A172 (cell line): ENCODE measurements at regions not wholly inside any gene's neighbourhood (a gene's known extent, or its start where the extent isn't known, plus 50 kb on each side); places are given as distances from the start of the nearest gene placed in this dataset.
"Not testable (repeated sequence)": the region's sequence is repeated elsewhere in the genome, so short reads cannot be mapped to it uniquely, and the experiment has no call there.

ENCODE experiments used
- DNase-seq: peaks from one replicate; pipeline ENCODE4 v3.0.0-alpha.2; 2015; ENCODE audit warnings: low spot score

- DNase-seq, result no peak
These were observed 818.2 kb downstream of the SATB2 start for GRCh38 chr2:198639580-198639979.

DNA sequence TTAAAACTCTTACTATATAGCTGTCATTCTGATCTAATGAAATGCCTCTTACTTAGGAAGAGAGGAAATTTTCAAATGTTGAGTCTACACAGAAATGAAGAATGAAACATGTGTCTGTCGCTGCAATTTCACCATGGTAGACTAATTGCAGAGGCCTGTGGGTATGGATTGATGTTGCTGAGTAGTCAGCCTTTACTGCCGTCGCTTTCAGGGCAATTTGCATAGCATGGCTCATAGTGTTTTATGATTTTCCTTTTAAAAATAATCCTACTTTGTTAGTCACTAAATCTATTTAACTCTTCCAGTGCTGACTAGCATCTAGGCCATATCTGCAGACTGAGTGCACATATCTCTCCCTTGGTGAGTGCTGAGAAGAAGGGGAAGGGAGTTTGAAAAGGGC, 819.2 kb downstream of the SATB2 start:
- no peak for DNase-seq

DNA sequence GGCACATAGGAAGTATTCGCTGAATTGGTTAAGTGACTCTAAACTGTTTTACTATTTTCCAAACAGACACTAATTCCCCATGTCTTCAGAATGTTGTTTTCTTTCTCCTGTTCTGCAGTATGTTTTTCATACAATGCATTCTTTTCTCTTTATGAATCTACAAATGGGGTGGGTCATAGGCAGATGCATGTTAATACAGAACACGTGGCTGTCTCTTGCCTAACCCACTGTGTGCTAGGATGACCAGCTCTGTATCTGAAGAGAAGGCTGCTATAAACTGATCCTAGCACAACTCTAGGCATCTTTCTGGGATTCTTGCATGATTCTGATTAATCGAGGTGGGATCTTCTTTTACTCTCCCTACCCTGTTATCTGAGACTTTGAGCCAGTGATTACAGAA, 826.0 kb downstream of the PLCL1 start:
- no peak for DNase-seq

DNA sequence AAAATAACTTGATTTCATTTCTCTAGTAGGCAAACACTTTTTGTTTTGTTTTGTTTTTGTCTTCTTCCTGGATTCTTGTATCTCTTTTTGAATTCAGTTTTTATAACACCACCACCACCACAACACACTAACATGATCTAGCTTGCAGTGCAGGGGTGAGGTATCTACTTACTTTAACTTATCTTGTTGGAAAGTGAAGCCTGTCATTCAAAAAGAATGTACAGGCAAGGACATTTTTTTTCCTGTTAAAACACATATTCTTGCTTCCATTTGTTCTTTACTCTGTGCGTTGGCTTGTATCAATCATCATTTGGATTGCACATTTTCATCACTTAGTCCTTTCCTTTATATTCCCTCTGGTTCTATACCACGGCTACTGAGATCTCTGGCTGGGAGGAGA, 824.2 kb downstream of the PLCL1 start:
- DNase-seq, result no peak

DNA sequence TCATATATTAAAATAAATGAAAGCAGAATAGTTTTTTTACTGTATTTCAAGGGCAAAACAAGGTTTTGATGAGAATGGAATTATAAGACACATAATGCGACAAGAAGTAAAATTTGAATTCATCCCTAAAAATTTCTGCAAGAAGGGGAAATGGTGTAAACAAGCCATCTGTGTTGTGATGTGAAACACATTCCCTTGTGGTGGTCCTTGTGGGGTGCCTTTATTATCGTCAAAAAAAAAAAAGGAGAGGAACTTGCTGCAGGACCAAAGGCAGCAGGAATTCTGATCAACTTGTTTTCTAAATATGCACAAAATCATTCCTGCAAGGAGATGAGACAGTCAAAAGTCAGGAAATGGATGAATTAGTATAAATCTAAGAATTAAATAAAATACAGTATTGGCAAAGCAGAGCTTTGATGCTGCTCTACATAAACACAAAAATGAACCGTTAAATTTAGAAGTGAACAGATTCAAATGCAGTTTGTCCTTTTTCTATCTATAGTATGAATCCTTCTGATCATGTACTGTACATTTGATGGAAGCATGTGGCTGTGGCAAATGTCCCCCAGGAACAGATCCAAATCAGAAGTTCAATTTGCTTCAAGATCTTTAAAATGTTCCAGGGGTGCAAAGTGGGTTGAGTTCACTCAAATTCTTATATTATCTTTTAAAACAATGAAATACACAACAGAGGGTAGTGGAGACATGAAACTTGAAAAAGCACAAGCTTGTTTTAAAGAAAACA, 818.8 kb downstream of the PLCL1 start:
- DNase-seq, result no peak

GRCh38 chr2:198615972-198616371, 811.6 kb downstream of the PLCL1 start:
- peak; percentile 38 for DNase-seq

- DNase-seq, result no peak
These were observed 806.8 kb downstream of the PLCL1 start for GRCh38 chr2:198611201-198611600.

DNA sequence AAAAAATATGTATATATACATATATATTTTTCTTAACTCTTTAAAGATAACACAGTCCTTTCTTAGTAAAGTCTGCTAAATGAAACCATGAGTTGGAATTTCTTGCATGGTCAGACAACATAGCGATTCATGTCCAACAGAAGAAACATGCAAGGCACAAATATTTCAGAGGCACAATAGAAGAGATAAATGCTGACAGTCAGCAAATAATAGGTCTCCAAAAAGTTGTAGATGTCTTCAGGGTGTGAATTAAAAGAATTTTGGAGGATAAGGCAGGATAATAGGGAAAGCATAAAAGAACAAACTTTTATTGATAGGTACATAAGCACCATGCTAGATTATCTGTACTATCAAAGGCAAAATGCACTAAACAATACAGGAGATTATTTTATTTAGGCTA, 800.2 kb downstream of the PLCL1 start:
- DNase-seq, result no peak

GRCh38 chr2:198602986-198603385, 798.6 kb downstream of the PLCL1 start:
- DNase-seq, result not testable (repeated sequence)

DNA sequence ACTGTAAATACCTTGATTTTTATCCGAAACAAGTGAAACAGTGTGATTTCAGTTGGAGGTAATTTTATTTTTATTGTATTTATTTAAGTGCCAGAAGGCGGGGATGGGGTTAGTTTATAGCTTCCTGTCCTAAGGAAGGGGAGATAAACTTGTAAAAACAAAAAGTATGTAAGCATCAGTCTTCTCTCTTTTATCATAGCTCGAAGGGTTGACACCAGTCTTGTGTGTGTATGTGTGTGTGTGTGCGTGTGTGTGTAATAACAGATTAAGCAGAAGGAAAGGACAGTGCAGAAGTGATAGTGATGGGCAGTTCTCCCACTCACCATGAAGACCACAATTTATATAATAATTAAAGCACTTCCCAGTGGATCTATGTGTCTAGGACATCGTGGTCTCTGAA, 793.3 kb downstream of the PLCL1 start:
- DNase-seq, result no peak

DNA sequence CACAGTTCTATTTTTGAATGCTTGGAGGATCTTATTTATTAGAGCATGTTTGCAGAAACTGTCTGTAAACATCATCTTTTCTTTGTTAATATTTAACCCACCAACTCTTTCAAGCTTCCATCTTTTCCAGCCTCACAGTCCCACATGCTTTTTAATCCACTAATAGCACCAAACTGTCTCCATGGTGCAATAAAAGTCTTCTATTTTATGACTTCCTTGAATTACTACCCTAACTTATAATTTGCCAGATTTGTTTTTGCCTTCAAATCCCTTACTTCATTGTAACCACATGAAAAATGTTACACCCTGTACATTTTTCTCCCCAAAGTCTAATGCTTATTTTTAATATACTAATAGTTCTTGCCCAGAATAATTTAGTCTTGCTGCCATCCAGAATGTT, 792.6 kb downstream of the PLCL1 start:
- no peak for DNase-seq

DNA sequence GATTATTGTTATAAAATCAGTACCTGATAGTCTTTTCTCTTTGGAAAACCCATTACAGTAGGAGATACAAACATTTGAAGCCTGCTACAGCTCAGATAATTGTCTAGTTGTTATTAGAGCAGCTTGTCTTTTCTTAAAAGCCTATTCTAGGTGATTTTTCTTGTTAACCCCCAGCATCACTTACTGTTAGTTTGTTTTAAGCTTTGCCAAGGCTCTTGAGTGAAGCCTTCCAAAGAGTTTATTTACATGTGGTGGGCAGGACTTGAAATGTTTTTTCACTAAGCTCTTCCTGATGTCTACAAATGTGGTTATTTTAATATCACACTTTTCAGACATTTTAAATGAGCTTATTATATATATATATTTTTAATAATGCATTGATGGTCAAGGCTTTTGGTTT, 791.3 kb downstream of the PLCL1 start:
- no peak for DNase-seq

DNA sequence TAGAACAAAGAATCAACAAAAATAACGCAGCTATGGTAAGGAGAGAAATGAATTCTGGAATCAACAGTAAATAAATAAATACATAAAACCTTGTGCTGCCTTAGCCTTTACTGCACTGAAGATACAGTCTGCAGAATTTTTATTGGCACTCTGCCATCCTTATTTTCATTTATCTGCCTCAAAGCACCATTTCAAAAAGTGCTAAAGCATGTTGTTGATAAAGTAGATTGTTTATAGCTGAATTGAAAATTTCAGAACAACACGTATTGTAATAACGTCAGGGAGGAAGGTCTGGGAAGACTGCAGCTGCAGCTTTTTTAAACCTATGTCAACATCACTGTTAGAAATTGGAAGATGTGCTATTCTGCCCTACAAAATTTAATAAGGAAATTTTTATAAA, 787.2 kb downstream of the PLCL1 start:
- no peak for DNase-seq

DNA sequence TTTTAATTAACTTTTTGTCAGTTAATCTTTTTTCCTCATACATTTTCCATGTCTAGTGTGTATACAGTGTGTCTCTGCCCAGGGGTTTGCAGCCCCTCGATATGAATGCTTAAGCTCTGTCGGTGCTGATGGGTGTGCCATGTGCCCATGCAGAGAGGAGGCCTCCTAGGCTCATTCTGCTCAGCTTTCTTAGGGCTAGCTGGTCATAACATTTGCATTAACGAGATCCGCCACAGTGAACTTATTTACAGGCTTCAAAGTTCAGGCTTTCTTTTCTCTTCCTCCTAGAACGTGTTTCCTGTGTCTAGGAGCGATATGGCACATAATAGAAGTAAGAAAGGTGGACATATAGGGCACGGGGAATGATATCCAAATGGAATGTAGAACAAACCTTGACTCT, 783.3 kb downstream of the PLCL1 start:
- no peak for DNase-seq

DNA sequence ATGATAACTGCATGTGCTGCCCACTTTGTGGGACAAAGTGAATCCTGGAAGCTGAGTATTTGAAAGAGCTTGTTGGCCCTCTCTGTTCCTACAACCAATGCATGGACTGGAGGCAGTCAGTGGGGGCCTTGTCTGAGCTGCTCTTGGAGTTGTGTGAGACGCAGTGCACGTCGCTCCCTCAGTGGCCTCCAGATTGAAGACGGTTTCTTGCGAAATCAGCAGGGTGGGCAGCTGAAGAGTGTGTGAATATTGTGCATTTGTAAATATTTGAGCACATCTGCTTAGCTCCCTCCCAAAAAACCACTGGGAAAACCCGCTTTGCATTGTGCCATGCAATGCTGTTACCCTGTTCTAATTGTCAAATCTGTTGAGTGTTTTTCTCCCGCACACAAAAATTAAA, 782.8 kb downstream of the PLCL1 start:
- no peak for DNase-seq

DNA sequence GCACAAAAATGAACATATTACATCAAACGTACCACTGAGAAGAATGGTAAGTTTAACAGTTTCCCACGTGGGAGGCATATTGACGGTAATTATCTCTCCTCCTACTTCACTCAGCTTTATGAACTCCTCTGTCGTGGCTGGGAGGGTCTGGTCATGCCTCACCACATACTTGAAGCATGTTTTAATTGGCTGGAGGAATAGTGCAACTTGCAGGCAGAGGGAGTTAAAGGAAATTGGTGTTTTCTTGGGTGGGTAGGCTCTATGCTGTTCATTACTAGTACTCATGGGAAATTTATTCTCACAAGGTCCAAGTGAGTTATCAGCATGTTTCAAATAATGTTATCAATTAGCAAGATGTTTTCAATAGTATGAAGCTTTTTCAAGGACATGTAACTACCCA, 767.0 kb downstream of the PLCL1 start:
- no peak for DNase-seq

GRCh38 chr2:198558176-198558575, 753.8 kb downstream of the PLCL1 start:
- no peak for DNase-seq

GRCh38 chr2:198546122-198546521, 741.7 kb downstream of the PLCL1 start:
- DNase-seq, result no peak

DNA sequence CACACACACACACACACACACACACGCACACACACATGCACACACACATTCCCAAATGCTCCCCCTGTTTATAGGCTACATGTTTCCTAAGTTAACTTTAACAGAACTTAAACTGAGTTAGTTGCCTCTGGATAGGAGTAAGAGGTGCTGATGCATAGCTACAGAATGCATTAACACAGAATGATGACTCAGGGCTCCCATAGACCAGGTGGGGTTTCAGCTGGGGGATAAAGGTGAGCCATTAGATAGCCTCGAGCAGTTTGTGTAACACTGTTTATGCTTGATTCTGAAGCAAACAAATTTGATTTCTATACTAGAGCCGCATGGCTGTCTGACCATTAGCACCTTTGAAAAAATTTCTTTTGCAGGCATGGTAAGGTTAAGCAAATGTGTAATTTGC, 741.0 kb downstream of the PLCL1 start:
- DNase-seq, result no peak

- DNase-seq, result no peak
These were observed 740.1 kb downstream of the PLCL1 start for GRCh38 chr2:198544461-198544860.

DNA sequence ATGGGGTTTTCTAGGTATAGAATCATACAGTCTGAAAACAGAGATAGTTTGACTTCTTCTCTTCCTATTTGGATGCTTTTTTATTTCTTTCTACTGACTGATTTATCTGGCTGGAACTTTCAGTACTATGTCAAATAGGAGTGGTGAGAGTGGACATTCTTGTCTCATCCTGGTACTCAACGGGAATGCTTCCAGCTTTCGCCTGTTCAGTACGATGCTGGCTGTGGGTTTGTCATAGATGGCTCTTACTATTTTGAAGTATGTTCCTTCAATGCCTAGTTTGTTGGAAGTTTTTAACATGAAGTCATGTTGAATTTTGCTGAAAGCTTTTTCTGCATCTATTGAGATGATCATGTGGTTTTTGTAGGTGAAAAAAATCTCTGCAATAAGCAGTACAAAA, 730.4 kb downstream of the PLCL1 start:
- DNase-seq, result no peak

- no peak for DNase-seq
These were observed 721.0 kb downstream of the PLCL1 start for GRCh38 chr2:198525211-198525969.

GRCh38 chr2:198523710-198524109, 719.3 kb downstream of the PLCL1 start:
- no peak for DNase-seq

GRCh38 chr2:198518935-198519334, 714.5 kb downstream of the PLCL1 start:
- no peak for DNase-seq
